ENCODE measurements at regions not wholly inside any gene's neighbourhood (a gene's known extent, or its start where the extent isn't known, plus 50 kb on each side); places are given as distances from the start of the nearest gene placed in this dataset.
"Not testable (repeated sequence)": the region's sequence is repeated elsewhere in the genome, so short reads cannot be mapped to it uniquely, and the experiment has no call there.

DNA sequence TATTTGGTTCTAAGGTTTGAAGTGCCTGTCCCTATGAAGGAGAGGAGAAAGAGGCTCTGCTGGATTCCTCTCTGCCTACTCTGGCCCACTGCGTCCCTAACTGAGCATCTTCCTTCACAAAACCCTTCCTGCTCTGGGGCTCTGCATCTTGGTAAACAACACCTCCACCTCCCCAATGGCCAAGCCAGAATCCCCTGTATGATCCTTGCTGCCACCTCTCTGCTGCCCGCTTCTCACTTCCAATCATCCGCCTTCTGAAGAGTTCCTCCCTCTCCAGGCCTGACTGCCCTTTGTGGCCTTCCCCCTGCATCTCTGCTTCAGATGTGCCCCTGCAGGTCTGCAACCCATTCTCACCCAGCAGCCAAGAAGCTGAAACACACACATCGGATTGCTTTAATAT is 110.6 kb upstream of the RPH3A start:
- no peak overlapping the region for H3K4me3 ChIP-seq (ENCODE audit: low read length)
- TF ChIP-seq, protein P1, sequence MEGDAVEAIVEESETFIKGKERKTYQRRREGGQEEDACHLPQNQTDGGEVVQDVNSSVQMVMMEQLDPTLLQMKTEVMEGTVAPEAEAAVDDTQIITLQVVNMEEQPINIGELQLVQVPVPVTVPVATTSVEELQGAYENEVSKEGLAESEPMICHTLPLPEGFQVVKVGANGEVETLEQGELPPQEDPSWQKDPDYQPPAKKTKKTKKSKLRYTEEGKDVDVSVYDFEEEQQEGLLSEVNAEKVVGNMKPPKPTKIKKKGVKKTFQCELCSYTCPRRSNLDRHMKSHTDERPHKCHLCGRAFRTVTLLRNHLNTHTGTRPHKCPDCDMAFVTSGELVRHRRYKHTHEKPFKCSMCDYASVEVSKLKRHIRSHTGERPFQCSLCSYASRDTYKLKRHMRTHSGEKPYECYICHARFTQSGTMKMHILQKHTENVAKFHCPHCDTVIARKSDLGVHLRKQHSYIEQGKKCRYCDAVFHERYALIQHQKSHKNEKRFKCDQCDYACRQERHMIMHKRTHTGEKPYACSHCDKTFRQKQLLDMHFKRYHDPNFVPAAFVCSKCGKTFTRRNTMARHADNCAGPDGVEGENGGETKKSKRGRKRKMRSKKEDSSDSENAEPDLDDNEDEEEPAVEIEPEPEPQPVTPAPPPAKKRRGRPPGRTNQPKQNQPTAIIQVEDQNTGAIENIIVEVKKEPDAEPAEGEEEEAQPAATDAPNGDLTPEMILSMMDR (conservative IDR thresholded peaks at IDR 0.05; ENCODE audit: low read length) = no peak
- no peak for DNase-seq (ENCODE audit: low read depth)

DNA sequence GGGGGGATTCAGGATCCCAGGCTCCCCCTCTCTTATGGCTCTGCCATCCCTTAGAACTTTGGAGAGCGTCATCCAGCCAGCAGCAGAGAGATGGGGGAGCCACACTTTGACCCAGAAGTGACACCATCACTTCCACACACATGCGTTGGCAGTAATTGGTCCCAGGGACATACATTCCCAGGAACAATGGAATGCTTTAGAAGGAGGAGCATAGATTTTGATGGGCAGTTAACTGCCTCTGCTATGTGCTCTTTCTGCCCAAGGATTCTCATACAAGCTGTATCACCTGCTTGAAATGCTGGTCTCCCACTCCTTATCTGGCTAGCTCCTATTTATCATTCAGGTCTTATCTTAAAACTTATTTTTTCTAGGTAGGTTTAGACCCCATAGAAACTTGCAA is 109.0 kb upstream of the RPH3A start:
- TF ChIP-seq, protein P1 (conservative IDR thresholded peaks at IDR 0.05; ENCODE audit: low read length) = no peak
- H3K4me3 ChIP-seq (ENCODE audit: low read length) = no peak overlapping the region
- no peak for DNase-seq (ENCODE audit: low read depth)

DNA sequence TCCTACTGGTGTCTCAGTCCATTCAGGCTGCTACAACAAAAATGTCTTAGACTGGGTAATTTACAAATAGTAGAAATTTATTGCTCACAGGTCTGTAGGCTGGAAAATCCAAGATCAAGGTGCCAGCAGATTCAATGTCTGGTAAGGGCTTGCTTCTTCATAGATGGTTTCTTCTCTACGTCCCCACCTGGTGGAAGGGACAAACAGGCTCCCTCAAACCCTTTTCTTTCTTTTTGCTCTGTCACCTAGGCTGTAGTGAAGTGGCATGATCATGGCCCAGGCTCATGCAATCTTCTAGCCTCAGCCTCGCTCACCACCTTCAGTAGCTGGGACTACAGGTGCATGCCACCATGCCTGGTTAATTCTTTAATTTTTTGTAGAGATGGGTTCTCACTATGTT is 106.8 kb upstream of the RPH3A start:
- TF ChIP-seq, protein P1 (conservative IDR thresholded peaks at IDR 0.05; ENCODE audit: low read length) = no peak
- no peak overlapping the region for H3K4me3 ChIP-seq (ENCODE audit: low read length)
- DNase-seq (ENCODE audit: low read depth) = no peak

DNA sequence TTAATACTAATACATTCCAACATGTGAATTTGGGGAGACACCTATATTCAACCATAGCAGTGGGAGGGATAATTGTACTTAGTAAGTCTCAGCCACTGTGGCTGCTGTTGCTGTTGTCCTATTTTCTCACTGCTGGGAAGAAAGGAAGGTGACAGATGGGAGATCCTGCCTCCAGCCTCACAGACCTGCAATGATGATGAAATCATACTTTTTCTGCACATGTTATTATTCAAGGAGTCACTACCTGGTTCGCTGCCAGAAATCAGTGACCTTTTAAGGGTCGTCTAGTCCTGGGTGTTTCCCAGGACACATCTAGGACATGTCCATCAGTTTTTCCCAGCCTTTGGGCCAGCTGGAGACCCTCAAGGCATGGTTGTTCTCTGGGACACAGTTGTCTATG is 106.2 kb upstream of the RPH3A start:
- TF ChIP-seq, protein P1 (conservative IDR thresholded peaks at IDR 0.05; ENCODE audit: low read length) = no peak
- DNase-seq (ENCODE audit: low read depth) = no peak
- H3K4me3 ChIP-seq (ENCODE audit: low read length) = no peak overlapping the region

DNA sequence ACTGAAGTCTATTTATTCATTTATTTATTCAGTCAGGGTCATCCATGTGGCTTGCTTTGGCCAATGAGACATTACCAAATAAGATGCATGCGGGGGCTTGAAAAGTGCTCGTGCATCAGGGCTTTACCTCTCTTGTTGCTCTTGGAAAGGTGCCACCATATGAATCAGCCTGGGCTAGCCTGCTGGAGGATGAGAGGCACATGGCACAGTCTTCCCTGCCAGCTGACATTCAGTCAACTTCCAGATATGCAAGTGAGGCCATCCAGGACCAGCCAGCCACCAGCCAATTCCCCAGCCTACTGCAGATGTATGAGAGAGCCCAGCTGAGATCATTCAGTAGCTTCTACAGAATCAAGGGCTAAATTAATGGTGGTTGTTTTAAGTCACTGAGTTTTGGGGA is 105.2 kb upstream of the RPH3A start:
- TF ChIP-seq, protein P1 (conservative IDR thresholded peaks at IDR 0.05; ENCODE audit: low read length) = no peak
- DNase-seq (ENCODE audit: low read depth) = no peak
- no peak overlapping the region for H3K4me3 ChIP-seq (ENCODE audit: low read length)

DNA sequence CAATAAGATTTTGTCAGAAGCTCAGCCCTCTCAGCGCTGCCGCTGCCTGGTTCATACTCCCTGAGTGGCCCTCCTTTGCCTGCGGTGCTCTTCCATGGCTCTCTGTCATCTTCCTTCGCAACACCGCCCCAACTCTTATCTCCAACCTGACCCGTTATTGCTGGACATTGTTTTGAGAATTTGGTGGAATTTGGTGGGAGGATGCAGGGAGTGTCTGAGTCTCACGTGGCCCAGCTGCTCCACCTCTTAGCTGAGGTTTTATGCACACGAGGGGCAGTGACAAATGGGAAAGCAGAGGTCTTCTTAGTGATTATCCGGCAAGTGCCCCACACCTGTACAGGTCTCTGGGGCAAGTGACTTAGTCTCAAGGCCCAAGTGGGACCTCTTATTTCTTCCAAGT is 97.5 kb upstream of the RPH3A start:
- H3K4me3 ChIP-seq (ENCODE audit: low read length) = no peak overlapping the region
- TF ChIP-seq, protein P1 (conservative IDR thresholded peaks at IDR 0.05; ENCODE audit: low read length) = no peak
- no peak for DNase-seq (ENCODE audit: low read depth)

DNA sequence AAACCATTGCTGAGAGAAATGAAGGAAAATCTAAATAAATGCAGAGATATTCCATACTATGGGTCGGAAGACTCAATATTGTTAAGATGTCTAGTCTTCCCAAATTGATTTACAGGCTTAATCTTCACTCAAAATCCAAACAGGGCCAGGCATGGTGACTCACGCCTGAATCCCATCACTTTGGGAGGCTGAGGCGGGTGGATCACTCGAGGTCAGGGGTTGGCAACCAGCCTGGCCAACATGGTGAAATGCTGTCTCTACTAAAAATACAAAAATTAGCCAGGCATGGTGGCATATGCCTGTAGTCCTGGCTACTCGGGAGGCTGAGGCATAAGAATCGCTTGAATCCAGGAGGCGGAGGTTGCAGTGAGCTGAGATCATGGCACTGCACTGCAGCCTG is 94.1 kb upstream of the RPH3A start:
- DNase-seq (ENCODE audit: low read depth); H3K4me3 ChIP-seq (ENCODE audit: low read length): not testable (repeated sequence)

DNA sequence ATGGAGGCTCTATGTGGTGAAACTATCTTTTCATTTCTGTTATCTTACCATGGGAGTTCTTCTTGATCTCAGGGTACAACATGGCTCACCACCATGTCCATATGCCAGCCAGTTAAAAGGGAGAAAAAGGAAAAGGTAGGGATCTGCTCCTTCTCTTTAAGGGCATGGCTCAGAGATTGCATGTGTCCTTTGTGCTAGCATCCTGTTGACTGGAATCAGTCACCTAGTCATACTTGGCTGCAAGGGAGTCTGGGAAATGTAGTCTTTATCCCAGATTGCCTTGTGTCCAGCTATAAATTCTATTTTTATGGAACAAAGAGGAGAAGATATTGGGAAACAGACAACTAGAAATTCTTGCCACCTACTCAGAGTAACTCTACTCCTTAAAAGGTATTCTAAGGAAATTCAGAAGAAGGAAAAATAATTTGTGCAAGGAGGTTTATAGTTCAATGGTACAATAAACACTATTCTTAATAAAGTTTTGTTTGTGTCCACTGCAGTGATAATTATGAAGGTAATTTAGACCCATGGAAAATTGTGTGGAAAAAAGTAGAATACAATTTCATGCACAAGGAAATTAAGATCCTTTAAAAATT is 86.4 kb upstream of the RPH3A start:
- H3K4me3 ChIP-seq (ENCODE audit: low read length) = no peak overlapping the region
- DNase-seq (ENCODE audit: low read depth) = no peak
- TF ChIP-seq, protein P1 (conservative IDR thresholded peaks at IDR 0.05; ENCODE audit: low read length) = no peak

All from AG10803 (cell line).